HPDE6-E6E7 (cell line): ENCODE measurements at regions not wholly inside any gene's neighbourhood (a gene's known extent, or its start where the extent isn't known, plus 50 kb on each side); places are given as distances from the start of the nearest gene placed in this dataset.

Source experiments
- DNase-seq: peaks from one replicate; pipeline ENCODE4 v3.0.0; 2011; ENCODE audit warnings: missing footprints; ENCODE audit errors: extremely low spot score

GRCh38 chr6:90403489-90404381 lies 107.1 kb upstream of the BACH2 start:
- no peak for DNase-seq

DNA sequence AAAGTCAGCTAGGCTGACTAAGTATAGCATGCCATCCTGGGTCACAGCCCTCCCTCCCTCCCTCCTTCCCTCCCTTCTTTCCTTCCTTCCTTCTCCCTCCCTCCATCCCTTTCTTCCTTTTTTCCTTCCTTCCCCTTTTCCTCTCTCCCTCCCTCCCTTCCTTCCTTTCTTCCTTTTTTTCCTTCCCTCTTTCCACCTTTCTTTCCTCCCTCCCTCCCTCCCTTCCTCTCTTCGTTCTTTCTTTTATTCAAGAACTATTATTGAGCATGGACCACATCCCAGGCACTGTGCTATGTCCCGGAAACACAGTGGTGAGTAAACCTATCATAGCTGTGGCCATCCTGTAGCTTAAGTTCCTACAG lies 106.2 kb upstream of the BACH2 start:
- DNase-seq: no peak

DNA sequence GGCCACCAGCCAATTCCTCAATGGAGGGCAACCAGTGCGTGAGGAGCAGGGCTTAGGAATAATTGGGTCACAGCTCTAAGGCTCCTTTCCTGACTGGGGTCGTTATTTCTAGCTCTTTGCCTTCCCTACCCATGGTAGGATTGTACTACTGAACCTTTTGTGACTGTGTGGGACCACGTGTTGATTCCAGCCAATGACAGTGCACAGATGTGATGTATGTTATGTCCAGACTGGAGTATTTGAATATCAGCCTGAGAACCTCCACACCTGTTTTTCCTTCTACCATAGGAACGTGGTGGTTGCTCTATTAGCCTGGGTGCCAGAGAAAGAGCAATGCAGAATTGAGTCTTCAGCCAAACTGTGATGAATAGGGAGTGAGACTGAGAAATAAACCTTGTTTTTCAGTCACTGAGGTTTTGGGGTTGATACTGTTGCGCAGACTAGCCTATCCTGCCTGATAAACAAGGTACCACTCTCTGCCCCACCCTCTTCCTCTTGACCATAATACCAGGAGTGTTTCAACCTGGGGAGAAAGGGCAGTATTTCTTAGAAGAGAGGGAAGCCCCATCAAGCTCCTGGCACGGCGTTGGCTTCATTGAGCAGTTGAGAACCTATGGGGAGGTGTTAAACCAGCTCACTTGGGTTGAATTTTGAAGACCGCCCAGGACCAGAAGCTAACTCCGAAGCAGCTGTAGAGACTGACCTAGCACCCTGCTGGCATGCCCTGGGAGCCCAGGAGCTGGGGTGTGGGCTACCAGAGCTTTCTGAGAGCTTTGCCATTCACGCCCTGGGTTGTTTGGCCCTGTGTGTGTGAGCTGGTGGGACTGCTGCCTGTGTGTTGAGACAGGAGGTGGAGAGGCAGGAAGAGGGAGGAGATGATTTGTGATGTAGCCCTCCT lies 105.5 kb upstream of the BACH2 start:
- no peak for DNase-seq

GRCh38 chr6:90399970-90400369 lies 103.3 kb upstream of the BACH2 start:
- DNase-seq: no peak

GRCh38 chr6:90397929-90398674 lies 101.5 kb upstream of the BACH2 start:
- peak; percentile 17 for DNase-seq

GRCh38 chr6:90397047-90397446 lies 100.4 kb upstream of the BACH2 start:
- no peak for DNase-seq

DNA sequence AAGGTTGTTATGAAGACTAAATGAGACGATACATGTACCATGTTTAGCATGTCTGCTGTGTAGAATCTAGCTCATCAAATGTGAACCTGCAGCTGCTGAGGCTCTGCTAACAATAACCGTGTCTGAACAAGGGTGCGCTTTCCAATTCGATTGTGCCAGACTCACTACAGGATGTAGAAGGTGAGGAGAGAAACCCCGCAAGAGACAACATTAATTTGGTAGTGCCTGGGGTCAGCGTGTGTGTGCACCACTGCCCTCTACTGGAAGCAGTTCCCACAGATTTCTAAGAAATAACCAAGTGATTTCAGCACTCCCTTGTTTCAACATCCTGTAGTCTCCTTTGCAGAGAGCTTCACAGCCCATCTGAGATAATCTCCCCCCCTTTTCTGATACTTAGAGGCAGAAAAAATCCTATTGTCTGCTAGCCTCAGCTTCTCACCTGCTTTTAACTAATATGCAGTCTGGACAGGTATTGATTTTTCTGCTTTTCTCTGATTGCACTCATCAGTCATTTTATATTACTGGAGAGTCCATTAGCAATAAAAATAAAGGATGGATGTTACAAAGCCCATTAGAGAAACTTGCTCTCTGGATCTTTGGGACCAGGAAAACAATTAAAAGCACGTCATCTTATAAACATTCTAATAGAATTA lies 96.7 kb upstream of the BACH2 start:
- peak; percentile 39 for DNase-seq

GRCh38 chr6:90390379-90390778 lies 93.7 kb upstream of the BACH2 start:
- DNase-seq: no peak

GRCh38 chr6:90388395-90388794 lies 91.8 kb upstream of the BACH2 start:
- DNase-seq: no peak

DNA sequence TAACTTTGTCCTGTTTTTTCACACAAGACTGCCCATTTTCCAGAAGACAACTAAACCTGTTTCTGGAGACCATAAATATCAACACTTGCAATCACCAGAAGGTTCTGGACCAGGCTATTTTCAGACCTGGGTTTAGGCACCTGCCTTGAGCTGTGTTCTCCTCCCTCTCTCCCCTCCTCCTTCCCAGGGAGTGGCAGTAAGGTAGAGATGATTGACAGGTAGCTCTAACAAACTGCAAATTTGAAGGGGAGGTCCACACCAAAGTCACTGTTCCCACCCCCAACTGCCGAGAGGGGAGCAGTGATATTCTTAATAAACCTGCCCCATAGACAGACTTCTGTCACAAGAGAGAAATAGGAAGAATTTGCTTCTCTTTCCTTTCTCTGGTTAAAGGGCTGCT lies 91.2 kb upstream of the BACH2 start:
- no peak for DNase-seq

DNA sequence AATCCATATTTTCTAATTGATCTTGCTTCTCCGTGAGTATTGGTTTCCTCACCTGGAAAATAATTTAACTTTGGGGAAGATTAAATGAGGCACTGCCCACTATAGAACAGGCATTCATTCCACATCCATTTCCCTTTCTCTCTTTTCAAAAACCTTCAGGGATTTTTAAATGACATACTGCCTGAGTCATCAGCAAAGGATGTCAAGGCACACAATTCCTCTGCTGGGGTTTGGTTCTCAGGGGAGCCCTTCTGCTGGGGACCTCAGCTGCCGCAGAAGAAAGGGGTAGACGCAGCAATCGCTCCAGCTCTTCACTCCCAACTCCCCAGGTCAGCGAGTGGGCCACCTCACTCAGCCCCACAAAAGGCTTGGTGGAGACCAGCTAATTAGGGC lies 90.7 kb upstream of the BACH2 start:
- DNase-seq: no peak

GRCh38 chr6:90386399-90387382 lies 90.0 kb upstream of the BACH2 start:
- DNase-seq: no peak

DNA sequence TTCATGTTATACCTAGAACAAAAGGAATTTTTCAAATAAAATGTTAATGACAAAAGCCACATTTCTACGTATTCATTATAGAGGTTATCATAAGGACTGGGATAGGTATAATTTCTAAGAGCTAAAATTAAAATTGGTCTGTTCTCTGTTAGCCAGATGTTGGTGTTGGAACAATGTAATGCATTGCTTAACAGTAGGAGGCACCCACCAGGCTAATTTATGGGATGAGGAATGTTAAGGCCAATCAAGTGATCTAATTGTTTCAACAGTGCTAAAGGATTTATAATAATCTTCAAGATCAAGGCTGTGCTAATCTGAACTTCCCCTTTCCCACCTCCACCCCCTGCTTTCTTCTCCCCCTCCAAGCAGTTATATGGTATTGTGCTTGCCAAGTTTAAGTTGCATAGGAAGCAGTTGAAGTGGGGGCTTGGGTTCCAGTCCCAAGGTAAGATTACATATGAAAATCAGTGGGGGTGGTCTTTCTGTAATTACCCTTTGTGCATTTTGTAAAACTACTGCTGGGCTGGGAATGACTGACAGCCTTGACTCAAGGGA lies 89.2 kb upstream of the BACH2 start:
- DNase-seq: no peak

DNA sequence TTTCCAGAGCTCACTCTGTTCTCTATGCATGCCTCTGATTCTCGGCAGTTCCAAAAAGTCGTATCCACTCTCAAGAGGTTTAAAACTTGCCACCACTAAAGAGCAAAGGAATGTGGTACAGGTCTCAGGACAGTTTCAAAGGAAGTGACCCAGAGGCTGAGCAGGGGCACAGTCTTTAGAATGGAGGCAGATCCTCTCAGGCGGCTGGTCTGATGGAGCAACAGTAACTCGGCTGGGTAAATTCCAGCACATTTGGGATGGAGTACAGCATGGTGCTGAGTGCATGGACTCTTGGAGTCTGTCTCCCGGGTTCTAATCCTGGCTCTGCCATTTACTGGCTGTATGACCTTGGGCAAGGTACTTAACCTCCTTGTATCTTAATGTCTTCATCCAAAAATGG lies 88.1 kb upstream of the BACH2 start:
- DNase-seq: no peak

DNA sequence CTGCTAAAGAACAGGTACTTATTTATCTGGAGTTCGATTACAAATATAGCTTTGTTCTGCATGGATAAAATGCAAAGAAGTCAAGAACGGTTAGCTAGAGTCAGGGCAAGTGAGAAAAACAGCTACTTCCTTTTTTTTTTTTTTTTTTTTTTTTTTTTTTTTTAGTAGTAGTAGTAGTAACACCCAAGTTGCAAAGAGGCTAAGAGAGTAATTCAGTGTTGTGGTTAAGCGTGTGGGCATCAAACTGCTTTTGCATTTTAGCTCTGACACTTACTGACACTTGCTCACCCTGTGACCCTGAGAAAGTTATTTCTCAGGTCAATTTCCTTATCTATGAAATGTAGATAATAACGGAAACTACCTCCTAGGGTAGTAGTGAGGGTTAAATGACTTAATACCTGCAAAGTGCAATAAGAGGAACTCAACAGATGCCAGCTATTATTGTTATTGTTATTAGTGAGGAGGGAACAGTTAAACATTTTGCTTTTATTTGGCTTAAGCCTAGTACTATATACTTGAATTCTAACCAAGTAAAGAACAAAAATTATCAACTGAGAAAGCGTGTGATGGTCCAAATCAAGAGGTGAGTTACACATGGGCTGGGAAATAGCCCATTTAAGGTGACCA lies 86.7 kb upstream of the BACH2 start:
- no peak for DNase-seq

GRCh38 chr6:90382760-90383159 lies 86.1 kb upstream of the BACH2 start:
- no peak for DNase-seq

DNA sequence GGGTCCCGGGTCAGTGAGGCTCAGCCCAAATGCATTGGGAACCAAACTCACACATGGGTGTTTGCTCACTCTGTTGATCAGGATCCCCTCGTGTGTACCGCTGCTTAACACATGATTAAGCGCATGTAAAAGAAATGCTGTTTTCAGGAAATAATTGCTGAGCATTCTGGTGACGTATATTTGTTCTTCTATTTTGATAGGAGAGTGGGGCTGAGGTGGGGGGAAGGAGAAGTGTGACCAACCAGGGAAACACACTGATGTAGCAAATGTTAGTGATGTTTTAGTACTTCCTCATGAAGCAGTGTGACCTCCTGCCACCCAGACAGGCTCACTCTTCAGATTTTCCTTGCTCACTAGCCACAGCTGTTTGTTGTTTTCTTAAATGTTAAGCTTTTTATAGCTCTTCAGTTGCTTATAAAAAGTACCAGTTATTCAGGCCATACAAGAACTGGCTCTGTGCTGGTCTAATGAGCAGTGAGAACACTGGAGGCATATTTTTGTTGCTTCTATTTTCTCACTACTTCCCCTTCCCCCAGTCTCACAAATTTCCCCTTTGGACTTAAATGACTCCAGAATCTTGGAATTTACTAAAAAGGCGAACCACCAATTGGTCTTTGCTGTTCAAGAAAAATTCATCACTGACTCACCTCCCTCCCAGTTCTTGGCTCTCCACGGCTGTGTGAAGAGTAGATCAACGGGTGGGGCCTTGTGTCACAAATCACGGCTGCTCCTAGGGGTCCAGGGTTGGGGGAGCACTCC lies 79.2 kb upstream of the BACH2 start:
- DNase-seq: no peak

- no peak for DNase-seq
Observed at GRCh38 chr6:90374201-90374600, 77.6 kb upstream of the BACH2 start.

- DNase-seq: no peak
Observed at GRCh38 chr6:90372885-90373284, 76.2 kb upstream of the BACH2 start.
